ENCODE measurements at regions not wholly inside any gene's neighbourhood (a gene's known extent, or its start where the extent isn't known, plus 50 kb on each side); places are given as distances from the start of the nearest gene placed in this dataset.
A peak's percentile ranks its signal among the peaks of the same experiment; 100 is the strongest.
"Not testable (repeated sequence)": the region's sequence is repeated elsewhere in the genome, so short reads cannot be mapped to it uniquely, and the experiment has no call there.

GRCh38 chr7:69228212-69228811, 370.0 kb upstream of the AUTS2 start:
- no peak for DNase-seq

DNA sequence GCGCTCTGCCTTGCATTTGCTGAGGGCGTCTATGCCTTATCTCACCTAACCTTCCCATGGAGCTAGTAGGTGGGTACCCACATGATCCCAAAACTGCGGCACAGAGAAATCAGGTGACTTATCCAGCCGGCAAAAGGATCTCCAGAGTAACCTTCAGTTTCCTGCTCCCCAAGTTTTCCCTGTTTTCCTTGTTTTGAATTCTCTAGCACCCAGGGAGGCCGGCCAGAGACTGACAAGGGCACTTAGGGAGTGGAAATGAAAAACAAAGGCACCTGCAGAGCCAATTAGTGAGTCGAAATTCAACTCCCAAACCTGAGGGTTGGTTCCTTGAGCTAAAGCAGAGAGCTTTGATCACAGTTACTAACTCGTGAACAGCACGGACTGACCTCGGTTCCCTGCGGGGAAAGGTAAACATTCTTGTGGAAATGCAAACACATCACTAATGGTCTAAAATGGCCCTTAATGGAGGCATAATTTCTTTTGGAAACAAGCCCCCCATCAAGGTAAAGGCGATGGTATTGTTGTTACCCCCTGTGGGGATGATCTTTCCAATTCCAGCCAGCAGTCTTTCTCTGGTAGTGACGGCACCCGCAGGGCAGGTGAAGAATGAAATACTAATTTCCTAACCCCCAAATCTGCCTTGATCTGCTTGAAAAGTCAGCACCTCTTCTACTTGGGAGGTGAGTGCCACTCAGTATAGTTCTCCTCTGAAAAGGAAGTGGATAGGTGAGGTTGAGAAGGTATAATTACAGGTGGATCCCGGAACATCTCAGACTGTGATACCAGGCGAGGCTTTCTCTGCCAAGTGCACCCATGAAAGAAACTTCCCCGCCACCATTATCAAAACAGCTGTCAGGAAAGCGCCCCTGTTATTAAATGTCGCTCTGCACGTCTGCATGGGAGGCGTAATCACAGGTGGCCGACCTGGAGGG, 365.6 kb upstream of the AUTS2 start:
- no peak for DNase-seq

- no peak for DNase-seq
Measured at GRCh38 chr7:69237541-69237940, 360.7 kb upstream of the AUTS2 start.

GRCh38 chr7:69243016-69243415, 355.3 kb upstream of the AUTS2 start:
- no peak for DNase-seq

DNA sequence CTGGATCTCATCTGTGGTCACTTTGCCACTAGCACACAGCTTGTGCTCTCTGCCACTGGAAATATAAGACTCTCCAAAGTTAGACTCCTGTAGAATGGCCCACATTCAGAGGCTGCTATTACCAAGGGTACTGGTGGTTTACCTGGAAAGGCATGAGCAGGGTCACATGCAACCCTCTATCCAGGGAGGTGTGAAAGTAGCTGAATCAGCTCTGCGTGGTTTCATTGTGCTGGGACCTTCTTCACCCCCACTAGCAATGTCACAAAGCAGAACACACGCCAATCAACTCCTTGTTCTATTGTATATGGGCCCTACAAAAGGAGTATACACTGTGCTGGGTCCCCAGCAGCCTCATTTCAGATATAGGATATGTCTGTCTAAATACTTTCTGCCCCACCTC, 353.6 kb upstream of the AUTS2 start:
- DNase-seq, result no peak

GRCh38 chr7:69245646-69246045, 352.6 kb upstream of the AUTS2 start:
- no peak for DNase-seq

DNA sequence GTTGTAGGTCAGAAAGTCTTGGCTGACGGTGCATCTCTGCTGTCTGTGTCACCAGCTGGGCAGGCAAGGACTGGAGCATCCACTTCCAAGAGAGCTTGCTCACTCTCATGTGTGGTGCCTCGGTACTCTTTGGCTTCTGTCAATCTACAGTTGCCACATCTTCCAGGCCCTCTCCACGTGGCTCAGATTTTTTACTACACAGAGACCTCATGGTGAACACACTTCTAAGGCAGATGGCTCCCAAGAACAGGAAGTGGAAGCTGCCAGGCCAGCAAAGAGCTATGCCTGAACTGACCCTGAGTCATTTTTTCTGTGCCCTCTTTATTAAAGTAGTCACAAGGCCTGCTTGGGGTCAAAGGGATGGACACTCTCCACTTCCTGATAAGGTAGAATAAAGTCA, 351.5 kb upstream of the AUTS2 start:
- DNase-seq, result peak in 1 of 2 donors; percentile 3

DNA sequence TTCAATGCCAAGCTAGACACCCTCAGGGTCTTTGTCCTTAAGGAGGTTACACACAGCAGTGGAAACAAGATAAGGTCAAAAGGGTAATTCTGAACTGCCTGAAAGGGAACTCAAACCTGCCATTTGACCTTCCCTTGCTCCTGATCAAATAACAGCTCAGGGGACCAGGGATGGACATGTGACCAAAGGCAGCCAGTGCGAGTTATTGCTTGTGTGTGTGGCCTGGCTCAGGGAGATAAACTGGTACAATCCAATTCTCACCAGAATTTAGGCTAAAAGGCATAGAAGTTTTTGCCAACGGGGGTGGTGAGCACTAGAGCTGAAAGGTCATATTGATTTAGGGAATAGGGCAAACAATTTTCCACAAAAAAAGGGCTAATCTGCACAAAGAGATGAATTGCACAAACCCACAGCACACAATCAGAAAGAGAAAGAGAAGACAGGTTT, 349.9 kb upstream of the AUTS2 start:
- not testable (repeated sequence) for DNase-seq

DNA sequence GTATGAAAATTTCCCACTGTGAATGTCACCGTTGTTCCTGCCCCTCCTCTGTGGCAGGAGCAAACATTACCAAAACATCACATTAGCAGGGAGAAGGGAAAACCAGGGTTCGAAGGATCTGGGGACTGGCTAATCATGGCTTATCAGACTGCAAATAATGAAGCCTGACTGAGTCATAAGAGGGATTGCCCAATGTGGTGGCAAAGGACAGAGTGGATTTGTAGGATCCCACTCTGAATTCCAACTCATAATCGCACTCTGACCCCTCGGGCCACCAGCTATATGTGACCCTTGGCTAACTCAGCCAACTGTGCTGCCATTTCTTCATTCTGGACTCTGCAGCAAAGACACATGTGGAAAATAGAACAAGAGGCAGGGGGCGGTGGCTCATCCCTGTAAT, 347.3 kb upstream of the AUTS2 start:
- DNase-seq, result no peak

DNA sequence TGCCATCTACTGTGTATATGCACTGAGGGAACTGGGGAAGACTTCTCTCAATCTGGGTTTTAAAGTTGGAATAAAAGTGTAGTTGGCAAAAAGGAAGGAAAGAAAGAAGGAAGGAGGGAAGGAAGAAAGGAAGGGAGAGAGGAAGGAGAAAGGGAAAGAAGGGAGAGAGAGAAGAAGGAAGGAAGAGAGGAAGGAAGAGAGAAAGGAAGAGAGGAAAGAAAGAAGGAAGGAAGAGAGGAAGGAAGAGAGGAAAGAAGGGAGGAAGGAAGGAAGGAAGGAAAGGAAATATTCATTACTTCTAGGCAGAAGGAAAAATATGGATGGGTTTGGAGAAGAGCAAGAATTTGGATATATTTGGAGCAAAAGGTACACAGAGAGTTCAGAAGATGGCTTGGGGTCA, 343.6 kb upstream of the AUTS2 start:
- no peak for DNase-seq

- DNase-seq, result peak; percentile 9 to 72
Measured at GRCh38 chr7:69256634-69257081, 341.6 kb upstream of the AUTS2 start.

DNA sequence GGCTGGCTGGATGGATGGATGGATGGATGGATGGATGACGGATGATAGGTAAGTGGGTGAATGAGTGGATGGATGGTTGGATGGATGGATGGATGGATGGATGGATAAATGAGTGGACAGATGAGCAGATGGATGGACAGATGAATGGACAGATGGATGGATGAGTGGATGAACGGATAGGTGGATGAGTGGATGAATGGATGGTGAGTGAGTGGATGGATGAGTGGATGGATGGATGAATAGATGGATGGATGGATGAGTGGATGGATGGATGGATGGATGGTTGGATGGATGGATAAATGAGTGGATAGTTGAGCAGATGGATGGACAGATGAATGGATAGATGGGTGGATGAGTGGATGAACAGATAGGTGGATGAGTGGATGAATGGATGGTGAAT, 340.7 kb upstream of the AUTS2 start:
- no peak for DNase-seq

DNA sequence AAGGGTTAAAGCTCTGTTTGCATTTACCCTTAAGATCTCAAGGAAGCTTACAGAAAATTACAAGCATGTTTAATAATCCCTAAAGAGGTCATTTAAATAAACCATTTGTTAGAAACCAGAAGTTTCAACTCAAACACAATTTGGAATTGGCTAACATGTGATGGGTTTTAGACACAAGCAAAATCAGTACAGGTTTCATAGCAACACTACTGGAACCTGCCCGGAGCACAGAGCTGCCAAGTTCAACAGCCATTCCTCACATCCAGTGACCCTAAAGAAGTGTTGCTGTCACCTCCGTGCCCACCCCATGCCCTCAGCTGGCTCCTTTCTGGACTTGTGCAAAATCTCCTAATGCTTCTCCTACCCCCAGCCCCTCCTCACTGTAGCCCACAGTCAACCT, 338.8 kb upstream of the AUTS2 start:
- DNase-seq, result no peak

- no peak for DNase-seq
Measured at GRCh38 chr7:69260023-69260422, 338.3 kb upstream of the AUTS2 start.

GRCh38 chr7:69263550-69263949, 334.7 kb upstream of the AUTS2 start:
- DNase-seq, result no peak

- no peak for DNase-seq
Measured at GRCh38 chr7:69269806-69270205, 328.5 kb upstream of the AUTS2 start.

DNA sequence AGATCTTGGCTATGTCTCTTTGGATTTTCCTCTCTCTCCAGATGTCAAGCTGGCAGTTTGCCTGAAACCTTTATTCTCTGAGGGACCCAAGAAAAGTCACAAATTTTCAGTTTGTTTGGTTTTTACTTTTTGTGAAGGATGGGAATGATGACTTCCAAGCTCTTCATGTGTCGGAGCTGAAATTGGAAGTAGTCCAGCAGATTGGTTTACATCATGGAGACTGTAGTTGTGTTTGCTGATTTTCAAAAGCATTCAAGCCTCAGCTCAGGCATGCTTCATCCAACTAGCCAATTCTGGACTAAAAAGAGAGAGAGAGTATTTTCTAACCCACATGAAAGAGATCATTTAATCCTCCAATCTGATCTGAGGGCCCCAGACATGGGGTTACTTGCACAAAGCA, 326.2 kb upstream of the AUTS2 start:
- no peak for DNase-seq

DNA sequence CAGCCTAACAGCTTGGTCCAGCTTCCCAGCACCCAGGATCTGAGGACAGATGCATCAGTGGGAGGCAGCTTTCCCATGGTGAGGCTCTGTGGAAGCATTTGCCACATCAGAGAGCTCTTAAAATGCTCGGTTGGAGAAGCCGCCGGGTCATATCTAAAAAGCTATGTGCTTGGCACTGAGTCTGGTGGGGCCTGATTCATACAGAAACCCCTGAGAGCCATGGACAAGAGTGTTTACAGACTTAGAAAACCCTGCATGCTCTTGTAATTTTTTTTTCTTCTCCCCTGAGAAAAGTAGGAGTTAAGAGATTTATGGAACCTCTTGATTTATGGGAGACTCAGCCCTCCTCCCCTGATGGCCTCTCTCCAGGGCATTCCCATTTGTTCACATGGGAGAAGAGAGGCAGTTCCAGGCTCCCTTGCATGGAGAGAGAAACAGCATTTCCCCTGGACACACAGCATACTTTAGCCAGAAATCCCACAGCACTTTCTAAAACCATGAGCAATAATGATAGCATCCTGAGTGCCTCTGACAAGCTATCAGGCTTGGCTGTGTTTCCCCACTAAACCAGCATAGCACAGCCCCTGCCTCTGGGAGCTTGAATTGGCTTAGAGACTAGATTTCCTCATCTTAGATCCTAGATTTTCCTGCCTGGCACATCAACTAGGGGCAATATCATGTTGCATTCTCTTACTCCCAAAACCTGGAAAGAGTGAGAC, 322.1 kb upstream of the AUTS2 start:
- no peak for DNase-seq

DNA sequence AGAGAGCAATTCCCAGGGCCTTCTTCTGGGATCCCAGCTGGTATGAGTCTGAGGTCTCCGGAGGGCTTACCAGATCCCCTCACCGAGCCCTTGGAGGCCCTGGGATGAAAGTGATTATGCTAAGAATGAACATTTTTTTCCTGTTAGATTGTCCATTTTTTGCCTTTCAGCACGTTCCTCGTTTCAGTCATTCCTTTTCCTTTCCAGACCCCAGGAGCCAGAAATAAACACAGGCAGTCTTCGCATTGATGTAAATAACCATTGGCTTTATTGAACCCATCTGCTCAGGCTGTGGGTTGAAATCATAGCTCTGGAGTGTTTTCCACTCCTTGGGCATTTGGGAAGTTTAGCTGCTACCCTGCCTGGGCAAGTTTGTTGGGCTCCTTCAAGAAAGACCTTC, 320.9 kb upstream of the AUTS2 start:
- no peak for DNase-seq

GRCh38 chr7:69282946-69283345, 315.3 kb upstream of the AUTS2 start:
- DNase-seq, result no peak

DNA sequence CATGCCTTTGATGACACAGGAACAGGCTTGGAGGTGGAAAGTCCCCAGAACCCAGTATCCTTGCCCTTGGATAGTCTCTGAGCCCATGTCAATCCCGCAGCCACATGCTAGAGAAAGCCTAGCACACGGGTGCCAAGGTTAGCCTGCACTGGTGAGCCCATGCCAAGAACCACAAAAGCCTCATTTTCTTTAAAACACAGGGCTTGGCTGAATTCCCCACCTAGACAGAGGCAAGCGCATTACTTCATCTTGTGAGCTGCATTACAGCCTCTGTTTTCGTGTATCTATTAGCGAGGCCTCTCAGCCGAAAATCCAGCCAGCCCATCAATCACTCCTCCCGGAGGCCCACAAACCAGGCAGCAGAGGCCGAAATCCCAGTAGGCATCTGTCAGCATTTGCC, 314.9 kb upstream of the AUTS2 start:
- no peak for DNase-seq

DNA sequence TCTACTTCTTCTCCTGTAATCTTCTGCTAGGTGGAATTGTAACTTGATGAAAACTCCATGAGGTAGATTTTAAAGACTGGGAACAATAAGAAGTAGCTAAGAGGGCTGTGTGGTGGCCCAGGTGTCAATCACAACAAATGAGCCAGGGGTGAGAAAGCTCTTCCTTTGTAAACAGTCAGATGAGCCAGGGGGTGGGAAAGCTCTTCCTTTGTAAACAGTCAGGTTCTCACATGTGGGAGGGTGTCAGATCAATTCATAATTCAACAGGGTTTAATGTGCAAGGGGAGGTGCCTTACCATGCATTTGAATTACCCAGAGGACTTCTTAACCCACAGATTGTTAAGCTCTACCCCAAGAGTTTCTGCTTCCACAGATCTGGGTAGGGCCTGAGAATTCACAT, 312.4 kb upstream of the AUTS2 start:
- no peak for DNase-seq

- no peak for DNase-seq
Measured at GRCh38 chr7:69295977-69296376, 302.3 kb upstream of the AUTS2 start.

DNA sequence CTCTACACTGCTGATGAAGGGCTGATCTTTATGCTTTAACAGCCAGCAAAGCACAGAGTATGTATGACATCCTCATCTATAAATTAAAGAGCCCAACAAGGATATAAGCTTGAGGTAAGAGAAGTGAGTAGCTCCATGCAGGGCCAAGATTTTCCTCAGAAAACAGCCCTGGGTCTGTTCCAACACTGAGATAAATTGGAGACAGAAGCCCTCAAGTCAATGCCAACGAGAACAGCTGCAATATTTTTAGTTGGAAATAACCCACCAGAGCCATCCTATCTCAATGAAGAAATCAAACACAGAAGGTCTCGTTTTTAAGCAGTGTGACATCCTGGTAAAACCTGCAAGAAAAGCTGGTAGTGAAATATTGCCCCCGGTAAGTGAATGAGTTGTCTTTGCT, 297.0 kb upstream of the AUTS2 start:
- no peak for DNase-seq

Data from CD4-positive, alpha-beta T cell treated with Interferon alpha-2 for 1 hour (primary cell).